HG03039 (cell line): ENCODE measurements at regions not wholly inside any gene's neighbourhood (a gene's known extent, or its start where the extent isn't known, plus 50 kb on each side); places are given as distances from the start of the nearest gene placed in this dataset.

ENCODE experiments used
- ATAC-seq: cut with Tn5 transposase; IDR thresholded peaks from one replicate; pipeline ENCODE4 v1.9.1; 2021; ENCODE audit warnings: mild to moderate bottlenecking, moderate library complexity; ENCODE audit not compliant: unreplicated experiment

GRCh38 chr5:58403822-58404433, 56.0 kb downstream of the PLK2 start:
- ATAC-seq, result no peak

- ATAC-seq, result no peak
Observed at GRCh38 chr5:58401701-58402100, 58.2 kb downstream of the PLK2 start.

- no peak for ATAC-seq
Observed at GRCh38 chr5:58400737-58401136, 59.1 kb downstream of the PLK2 start.

GRCh38 chr5:58399951-58400350, 59.9 kb downstream of the PLK2 start:
- no peak for ATAC-seq

- ATAC-seq, result no peak
Observed at GRCh38 chr5:58394339-58394738, 65.5 kb downstream of the PLK2 start.

GRCh38 chr5:58393716-58394115, 66.2 kb downstream of the PLK2 start:
- no peak for ATAC-seq

GRCh38 chr5:58392496-58392895, 67.4 kb downstream of the PLK2 start:
- ATAC-seq, result no peak

- ATAC-seq, result no peak
Observed at GRCh38 chr5:58383448-58383847, 76.4 kb downstream of the PLK2 start.

GRCh38 chr5:58382131-58382534, 77.8 kb downstream of the PLK2 start:
- ATAC-seq, result no peak

- ATAC-seq, result no peak
Observed at GRCh38 chr5:58381566-58381965, 78.3 kb downstream of the PLK2 start.

- no peak for ATAC-seq
Observed at GRCh38 chr5:58380655-58381054, 79.2 kb downstream of the PLK2 start.

- no peak for ATAC-seq
Observed at GRCh38 chr5:58378613-58379390, 81.1 kb downstream of the PLK2 start.

GRCh38 chr5:58370606-58371005, 89.3 kb downstream of the PLK2 start:
- ATAC-seq, result no peak

GRCh38 chr5:58369513-58370190, 90.2 kb downstream of the PLK2 start:
- ATAC-seq, result no peak

- ATAC-seq, result no peak
Observed at GRCh38 chr5:58366461-58366860, 93.4 kb downstream of the PLK2 start.

GRCh38 chr5:58365791-58366190, 94.1 kb downstream of the PLK2 start:
- no peak for ATAC-seq

GRCh38 chr5:58363461-58364249, 96.2 kb downstream of the PLK2 start:
- ATAC-seq, result no peak

- ATAC-seq, result no peak
Observed at GRCh38 chr5:58362135-58362534, 97.8 kb downstream of the PLK2 start.

- no peak for ATAC-seq
Observed at GRCh38 chr5:58360794-58361193, 99.1 kb downstream of the PLK2 start.

GRCh38 chr5:58359981-58360380, 99.9 kb downstream of the PLK2 start:
- ATAC-seq, result no peak

- ATAC-seq, result no peak
Observed at GRCh38 chr5:58358501-58359178, 101.2 kb downstream of the PLK2 start.
